GM12864 (cell line): ENCODE measurements at regions not wholly inside any gene's neighbourhood (a gene's known extent, or its start where the extent isn't known, plus 50 kb on each side); places are given as distances from the start of the nearest gene placed in this dataset.

Experiments used
- DNase-seq: peaks from one replicate; pipeline ENCODE4 v3.0.0-alpha.2; 2011; ENCODE audit warnings: low read depth
- H3K4me3 ChIP-seq: 2 replicates; pipeline ENCODE4 v1.5.1; 2011; ENCODE audit warnings: mild to moderate bottlenecking, low read depth, low read length, control low read depth
- CTCF ChIP-seq: IDR thresholded peaks from 2 replicates; pipeline ENCODE4 v1.5.1; 2011; ENCODE audit warnings: low read depth, mild to moderate bottlenecking, moderate library complexity, low read length, control low read depth, inconsistent platforms; ENCODE audit errors: missing control alignments

GRCh38 chr6:85868685-85869084, 226.0 kb upstream of the SYNCRIP start:
- no peak for TF ChIP-seq CTCF
- no peak overlapping the region for H3K4me3 ChIP-seq
- DNase-seq = no peak

DNA sequence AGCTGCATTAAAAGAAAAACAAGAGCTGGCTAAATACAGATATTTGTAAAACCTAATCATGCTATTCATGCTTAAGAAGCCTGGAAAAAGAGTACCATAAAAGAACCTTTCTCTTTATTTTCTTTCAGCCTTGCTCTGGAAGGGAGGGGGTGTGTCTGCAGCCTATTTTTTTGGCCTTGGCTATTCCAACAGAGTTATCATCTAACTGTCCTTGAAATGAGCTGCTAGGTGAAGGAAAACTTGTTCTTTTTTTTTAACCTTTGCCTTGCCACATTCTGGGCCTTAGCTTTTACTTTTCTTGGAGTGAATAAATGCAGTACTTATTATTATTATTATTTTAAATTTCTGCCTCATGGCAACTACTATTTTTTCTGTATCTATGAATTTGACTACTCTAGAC, 224.9 kb upstream of the SYNCRIP start:
- no peak for TF ChIP-seq CTCF
- no peak for DNase-seq
- no peak overlapping the region for H3K4me3 ChIP-seq

GRCh38 chr6:85866758-85867401, 224.2 kb upstream of the SYNCRIP start:
- TF ChIP-seq CTCF = no peak
- DNase-seq = no peak
- H3K4me3 ChIP-seq = no peak overlapping the region

- no peak overlapping the region for H3K4me3 ChIP-seq
- no peak for DNase-seq
Measured at GRCh38 chr6:85866370-85866730, 223.7 kb upstream of the SYNCRIP start.

DNA sequence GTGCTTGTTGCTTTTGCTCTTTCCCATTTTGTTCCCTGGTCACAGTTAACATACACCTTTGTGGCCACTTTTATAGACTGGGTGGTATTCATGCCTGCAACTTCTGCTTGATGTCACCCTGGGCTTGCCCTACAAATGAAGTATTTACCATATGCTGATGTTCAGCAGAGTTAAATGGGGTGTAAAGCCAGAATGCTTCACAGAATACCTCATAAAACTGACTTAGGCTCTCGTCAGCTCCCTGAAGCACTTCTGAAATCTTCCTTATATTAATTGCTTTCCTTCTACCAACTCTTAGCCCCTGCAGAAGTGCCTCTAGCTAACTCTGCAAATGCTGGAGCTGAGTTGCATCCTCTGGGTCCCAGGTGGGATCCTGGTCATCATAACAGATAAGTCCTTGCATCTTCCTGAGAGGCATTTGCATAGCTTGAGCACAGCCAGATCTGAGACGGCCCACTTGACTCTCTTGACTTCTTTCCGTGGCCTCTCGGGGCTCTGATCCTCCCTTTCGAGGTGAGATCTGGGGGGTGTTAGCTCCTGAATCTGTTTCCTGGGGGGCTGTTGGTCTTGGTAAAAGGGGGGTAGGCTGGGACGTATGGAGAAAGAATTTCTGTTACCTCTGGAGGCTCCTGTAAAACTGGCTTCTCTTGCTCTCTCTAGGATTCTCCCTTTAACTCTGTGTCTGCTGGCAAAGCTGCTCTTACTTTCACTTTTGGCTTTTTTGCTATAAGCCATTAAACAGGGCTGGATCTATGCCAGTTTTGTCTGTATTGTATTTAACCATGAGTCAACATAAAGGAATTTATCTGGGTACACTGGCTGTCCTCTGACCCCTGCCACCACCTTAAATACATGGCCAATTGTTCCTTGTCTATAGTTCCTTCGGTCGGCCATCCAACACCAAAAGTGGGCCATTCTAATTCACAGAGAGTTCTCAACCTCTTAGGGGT, 223.0 kb upstream of the SYNCRIP start:
- peak overlapping the region; percentile 22 for H3K4me3 ChIP-seq
- DNase-seq = no peak
- no peak for TF ChIP-seq CTCF

More at GRCh38 chr6:85866370-85866730, 223.7 kb upstream of the SYNCRIP start:
- no peak for TF ChIP-seq CTCF

DNA sequence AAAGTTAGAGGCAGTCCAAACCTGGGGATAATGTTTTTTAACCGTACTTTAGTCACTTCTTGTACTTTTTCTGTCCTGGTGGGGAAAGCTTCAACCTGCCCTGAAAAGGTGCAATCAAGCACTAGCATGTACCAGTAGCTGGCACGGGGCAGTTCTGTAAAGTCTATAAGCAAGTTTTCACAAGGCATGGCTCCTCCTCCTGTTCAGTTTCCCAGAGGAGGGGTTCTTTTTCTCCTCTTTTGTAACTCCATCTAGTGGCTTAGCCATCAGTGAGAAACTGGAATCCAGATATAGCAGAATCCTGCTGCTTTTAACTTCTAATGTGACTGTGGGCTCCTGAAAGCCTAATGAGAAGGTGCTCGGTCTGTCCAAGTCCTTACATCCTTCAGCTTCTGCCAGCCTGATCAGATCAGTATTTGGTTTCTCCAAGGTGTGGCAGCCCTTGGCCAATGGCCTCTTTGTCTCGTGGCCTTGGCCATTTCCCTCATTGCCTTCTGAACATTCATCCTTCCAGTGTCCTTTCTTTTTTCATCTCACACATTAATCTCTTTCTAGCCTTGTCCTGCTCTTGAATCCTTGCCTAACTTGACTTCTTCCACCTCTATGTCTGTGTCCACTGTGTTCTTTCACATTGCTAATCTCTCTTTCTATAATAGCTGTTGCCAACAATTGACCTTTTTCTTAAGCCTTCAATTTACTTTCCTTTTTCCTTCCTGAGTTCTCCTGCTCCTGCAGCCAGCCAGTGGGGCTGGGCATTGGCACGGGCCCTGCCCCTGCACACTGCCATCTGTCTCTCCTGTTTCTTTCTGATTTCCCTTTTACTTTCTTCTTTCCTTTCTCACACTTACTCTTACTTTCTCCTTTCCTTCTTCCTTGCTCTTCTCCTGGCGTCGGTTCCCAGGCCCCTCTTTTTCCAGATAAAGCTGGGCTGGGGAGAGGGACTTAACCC, 222.0 kb upstream of the SYNCRIP start:
- DNase-seq = no peak

More for the DNA sequence above, 222.0 kb upstream of the SYNCRIP start:
- no peak overlapping the region for H3K4me3 ChIP-seq
- no peak for TF ChIP-seq CTCF
